Myocyte (in vitro differentiated cells): ENCODE measurements at regions not wholly inside any gene's neighbourhood (a gene's known extent, or its start where the extent isn't known, plus 50 kb on each side); places are given as distances from the start of the nearest gene placed in this dataset. TPM values are rescaled to one million over a fixed set of nuclear protein-coding genes. Genes with fewer than 3 reads are reported as not detected.
"Not testable (repeated sequence)": the region's sequence is repeated elsewhere in the genome, so short reads cannot be mapped to it uniquely, and the experiment has no call there.

Source experiments
- DNase-seq: peaks from one replicate; pipeline ENCODE4 v3.0.0-alpha.2; 2012; ENCODE audit warnings: low read depth
- microRNA counts: library from miRNA; unstranded; fragments of <30 nt; microRNA quantifications from one replicate; lab custom pipeline; 2016
- microRNA-seq: library from miRNA; unstranded; fragments of <30 nt; microRNA quantifications from one replicate; pipeline ENCODE4, GENCODE V29; 2016

GRCh38 chrX:73961867-73962266, 109.4 kb upstream of the XIST start:
- DNase-seq = not testable (repeated sequence)

GRCh38 chrX:73944563-73944908, 92.0 kb upstream of the XIST start:
- no peak for DNase-seq

GRCh38 chrX:73943693-73944562, 91.4 kb upstream of the XIST start:
- DNase-seq = peak; percentile 78

- no peak for DNase-seq
Measured at GRCh38 chrX:73940893-73941470, 88.5 kb upstream of the XIST start.

- DNase-seq = not testable (repeated sequence)
Measured at GRCh38 chrX:73937843-73938242, 85.3 kb upstream of the XIST start.

GRCh38 chrX:73932522-73932921, 80.0 kb upstream of the XIST start:
- DNase-seq = no peak

- DNase-seq = no peak
Measured at GRCh38 chrX:73930300-73930699, 77.8 kb upstream of the XIST start.

GRCh38 chrX:73922856-73923455, 70.4 kb upstream of the XIST start:
- no peak for DNase-seq

- peak; percentile 40 for DNase-seq
Measured at GRCh38 chrX:73916931-73917667, 64.6 kb upstream of the XIST start.

- DNase-seq = no peak
Measured at GRCh38 chrX:73916489-73916888, 64.0 kb upstream of the XIST start.

GRCh38 chrX:73914792-73915191, 62.3 kb upstream of the XIST start:
- DNase-seq = not testable (repeated sequence)

- no peak for DNase-seq
Measured at GRCh38 chrX:73913580-73913979, 61.1 kb upstream of the XIST start.

- DNase-seq = not testable (repeated sequence)
Measured at GRCh38 chrX:73911946-73912345, 59.4 kb upstream of the XIST start.

- DNase-seq = not testable (repeated sequence)
Measured at GRCh38 chrX:73905749-73906374, 53.3 kb upstream of the XIST start.

GRCh38 chrX:73903941-73904340, 51.4 kb upstream of the XIST start:
- DNase-seq = no peak

MicroRNAs encoded in the stretch of these regions (microRNA counts, 767-probe panel; counts per million panel counts)
- microRNA hsa-miR-374b-5p (lab: Ali Mortazavi, UCI) (9,552 counts per million, percentile 32 among the panel's probes with 10 or more counts), microRNA hsa-miR-374c-5p (lab: Ali Mortazavi, UCI) (not detected), microRNA hsa-miR-421 (lab: Ali Mortazavi, UCI) (not detected)

Small RNAs in the stretch of these regions (microRNA-seq; reads per million reads assigned to microRNA genes)
- gene MIR374B = not detected
- not detected for gene MIR374C
- 244 reads per million, percentile 66 among the genes with 10 or more reads in this experiment for gene MIR421
